ENCODE measurements at regions not wholly inside any gene's neighbourhood (a gene's known extent, or its start where the extent isn't known, plus 50 kb on each side); places are given as distances from the start of the nearest gene placed in this dataset.
"Not testable (repeated sequence)": the region's sequence is repeated elsewhere in the genome, so short reads cannot be mapped to it uniquely, and the experiment has no call there.

GRCh38 chr11:67938964-67939363 is 64.9 kb downstream of the UNC93B1 start:
- DNase-seq (ENCODE audit: low read depth in 1 of 2, low spot score in 2 of 2); H3K9me3 ChIP-seq (ENCODE audit: insufficient read depth in 2 of 2, low read depth in 1 of 2, low read length in 1 of 2); H3K4me3 ChIP-seq (ENCODE audit: extremely low read depth in 1 of 4, insufficient read depth in 2 of 4, low read depth in 3 of 4, low read length in 4 of 4); H2BK20ac ChIP-seq (ENCODE audit: low read length); H3K56ac ChIP-seq (replicated peaks; ENCODE audit: insufficient read length, low read depth, low read length); H3K4me2 ChIP-seq (ENCODE audit: insufficient read depth in 1 of 2, low read depth in 2 of 2, low read length in 2 of 2); H3K36me3 ChIP-seq (ENCODE audit: control insufficient read depth in 2 of 4, insufficient read depth in 4 of 4, low read length in 3 of 4); H4K20me1 ChIP-seq (replicated peaks in 1 of 2; ENCODE audit: control insufficient read depth in 1 of 2, insufficient read depth in 2 of 2, low read length in 2 of 2); H3K14ac ChIP-seq (ENCODE audit: insufficient read length); H3K4ac ChIP-seq (replicated peaks; ENCODE audit: insufficient read length, low read depth, low read length); H3K23me2 ChIP-seq (ENCODE audit: low read depth, low read length); H2BK5ac ChIP-seq (ENCODE audit: low read depth, low read length); H3K23ac ChIP-seq (ENCODE audit: insufficient read length); H4K91ac ChIP-seq (replicated peaks; ENCODE audit: insufficient read length, low read length); H4K5ac ChIP-seq (ENCODE audit: insufficient read length, low read depth, low read length); CTCF ChIA-PET (ENCODE audit: partially characterized antibody); H3K79me2 ChIP-seq (ENCODE audit: control insufficient read depth in 1 of 2, insufficient read depth in 2 of 2, low read length in 2 of 2); H3K4me1 ChIP-seq (replicated peaks in 1 of 4; ENCODE audit: control insufficient read depth in 3 of 4, insufficient read depth in 4 of 4, low read length in 3 of 4); H4K8ac ChIP-seq (ENCODE audit: extremely low read depth, insufficient read depth, low read length); H2AK5ac ChIP-seq (ENCODE audit: low read depth, low read length); H2BK15ac ChIP-seq (ENCODE audit: low read length); H3K9ac ChIP-seq (replicated peaks in 1 of 4; ENCODE audit: extremely low read depth in 1 of 4, low read depth in 3 of 4, low read length in 3 of 4); H2AFZ ChIP-seq (ENCODE audit: low read length); H2BK12ac ChIP-seq (ENCODE audit: low read depth, low read length); H3K18ac ChIP-seq (ENCODE audit: extremely low read depth, low read length); FAIRE-seq; H3K27me3 ChIP-seq (replicated peaks in 1 of 4; ENCODE audit: control insufficient read depth in 3 of 4, extremely low read depth in 1 of 4, insufficient read depth in 3 of 4, low read length in 3 of 4); H2BK120ac ChIP-seq (replicated peaks; ENCODE audit: low read depth, low read length); POLR2A ChIA-PET (ENCODE audit: partially characterized antibody); H3K27ac ChIP-seq (ENCODE audit: low read depth, low read length); H3K79me1 ChIP-seq (ENCODE audit: low read depth, low read length): not testable (repeated sequence)
- whole genome bisulfite sequencing, 2 experiments (ENCODE audit: extremely low coverage in 1 of 2, insufficient coverage in 1 of 2, insufficient read length in 1 of 2, insufficient replicate concordance in 2 of 2, low coverage in 1 of 2, low lambda C conversion rate in 2 of 2, missing lambda C conversion rate in 1 of 2), result 57% methylated on average over 1 of the region's 4 CpGs; no CpG with 5 or more reads in 1 of the 2 experiments
- TF ChIP-seq RAD21 (IDR thresholded peaks at IDR 0.05 in 1 of 2, conservative IDR thresholded peaks at IDR 0.05 in 1 of 2; ENCODE audit: low read depth in 2 of 2, low read length in 2 of 2), result peak in 1 of 2 experiments; percentile 1; a peak in 1 of 4 replicates

GRCh38 chr11:67938371-67938770 is 65.5 kb downstream of the UNC93B1 start:
- H2BK5ac ChIP-seq (ENCODE audit: low read depth, low read length); H3K4me1 ChIP-seq (replicated peaks in 1 of 4; ENCODE audit: control insufficient read depth in 3 of 4, insufficient read depth in 4 of 4, low read length in 3 of 4); H2BK12ac ChIP-seq (ENCODE audit: low read depth, low read length); H2BK20ac ChIP-seq (ENCODE audit: low read length); H4K5ac ChIP-seq (ENCODE audit: insufficient read length, low read depth, low read length); H3K14ac ChIP-seq (ENCODE audit: insufficient read length); H3K4me3 ChIP-seq (ENCODE audit: extremely low read depth in 1 of 4, insufficient read depth in 2 of 4, low read depth in 3 of 4, low read length in 4 of 4); H3K9me3 ChIP-seq (ENCODE audit: insufficient read depth in 2 of 2, low read depth in 1 of 2, low read length in 1 of 2); H3K23ac ChIP-seq (ENCODE audit: insufficient read length); H3K27ac ChIP-seq (ENCODE audit: low read depth, low read length); H3K79me1 ChIP-seq (ENCODE audit: low read depth, low read length); H3K9ac ChIP-seq (replicated peaks in 1 of 4; ENCODE audit: extremely low read depth in 1 of 4, low read depth in 3 of 4, low read length in 3 of 4); H2BK120ac ChIP-seq (replicated peaks; ENCODE audit: low read depth, low read length); CTCF ChIA-PET (ENCODE audit: partially characterized antibody); H2AK5ac ChIP-seq (ENCODE audit: low read depth, low read length); H4K20me1 ChIP-seq (replicated peaks in 1 of 2; ENCODE audit: control insufficient read depth in 1 of 2, insufficient read depth in 2 of 2, low read length in 2 of 2); H4K91ac ChIP-seq (replicated peaks; ENCODE audit: insufficient read length, low read length); FAIRE-seq; H3K23me2 ChIP-seq (ENCODE audit: low read depth, low read length); H3K56ac ChIP-seq (replicated peaks; ENCODE audit: insufficient read length, low read depth, low read length); H3K27me3 ChIP-seq (replicated peaks in 1 of 4; ENCODE audit: control insufficient read depth in 3 of 4, extremely low read depth in 1 of 4, insufficient read depth in 3 of 4, low read length in 3 of 4); H4K8ac ChIP-seq (ENCODE audit: extremely low read depth, insufficient read depth, low read length); H3K4ac ChIP-seq (replicated peaks; ENCODE audit: insufficient read length, low read depth, low read length); H2AFZ ChIP-seq (ENCODE audit: low read length); H2BK15ac ChIP-seq (ENCODE audit: low read length); H3K18ac ChIP-seq (ENCODE audit: extremely low read depth, low read length); DNase-seq (ENCODE audit: low read depth in 1 of 2, low spot score in 2 of 2); H3K79me2 ChIP-seq (ENCODE audit: control insufficient read depth in 1 of 2, insufficient read depth in 2 of 2, low read length in 2 of 2); H3K4me2 ChIP-seq (ENCODE audit: insufficient read depth in 1 of 2, low read depth in 2 of 2, low read length in 2 of 2); H3K36me3 ChIP-seq (ENCODE audit: control insufficient read depth in 2 of 4, insufficient read depth in 4 of 4, low read length in 3 of 4); POLR2A ChIA-PET (ENCODE audit: partially characterized antibody): not testable (repeated sequence)
- whole genome bisulfite sequencing, 2 experiments (ENCODE audit: extremely low coverage in 1 of 2, insufficient coverage in 1 of 2, insufficient read length in 1 of 2, insufficient replicate concordance in 2 of 2, low coverage in 1 of 2, low lambda C conversion rate in 2 of 2, missing lambda C conversion rate in 1 of 2), result 100% methylated on average over 3 of the region's 3 CpGs; no CpG with 5 or more reads in 1 of the 2 experiments

Data from H1 (cell line).